Gastrocnemius medialis (tissue), 4 donors: ENCODE measurements at regions not wholly inside any gene's neighbourhood (a gene's known extent, or its start where the extent isn't known, plus 50 kb on each side); places are given as distances from the start of the nearest gene placed in this dataset.

Source experiments
- ATAC-seq, 2 donors: fragments of 150-250 bp; one replicate each; pipeline ENCODE4 v1.9.1; 2016
- DNase-seq, 2 donors: peaks; one replicate each; pipeline ENCODE4 v3.0.0-alpha.2; 2019
- H3K27ac ChIP-seq, 4 donors: fragments of 200-600 bp; sonication (generic); 1 replicate in 1 of 4; 2 replicates in 3 of 4; pipeline ENCODE4 v1.5.1; 2016 to 2018; ENCODE audit warnings: mild to moderate bottlenecking in 2 of 4, moderate library complexity in 1 of 4
- H3K27me3 ChIP-seq, 3 donors: fragments of 200-600 bp; sonication (generic) in 2 of 3; 1 replicate in 1 of 3; 2 replicates in 2 of 3; pipeline versions ENCODE4 v1.5.1 to v1.6.0; 2016 to 2019; ENCODE audit warnings: mild to moderate bottlenecking in 1 of 3, moderate library complexity in 1 of 3
- H3K36me3 ChIP-seq, 2 donors: fragments of 200-600 bp; sonication (generic) in 1 of 2; one replicate each; pipeline ENCODE4 v1.5.1; 2017 to 2018
- H3K4me1 ChIP-seq, 2 donors: fragments of 200-600 bp; sonication (generic) in 1 of 2; one replicate each; pipeline ENCODE4 v1.5.1; 2016 to 2017; ENCODE audit warnings: mild to moderate bottlenecking in 2 of 2
- H3K4me3 ChIP-seq, 4 donors: fragments of 200-600 bp; sonication (generic) in 3 of 4; 1 replicate in 1 of 4; 2 replicates in 3 of 4; pipeline ENCODE4 v1.5.1; 2016 to 2019; ENCODE audit warnings: mild to moderate bottlenecking in 2 of 4
- H3K9me3 ChIP-seq, 3 donors: fragments of 200-600 bp; sonication (generic) in 2 of 3; 1 replicate in 1 of 3; 2 replicates in 2 of 3; pipeline ENCODE4 v1.5.1; 2016 to 2019
- POLR2A ChIP-seq, 2 donors: fragments of 450-650 bp; IDR thresholded peaks; one replicate each; pipeline ENCODE4 v1.6.1; 2017; ENCODE audit warnings: antibody characterized with exemption in 2 of 2, mild to moderate bottlenecking in 2 of 2, moderate library complexity in 2 of 2
- in situ Hi-C, 4 donors: fragments of 200-750 bp; cut with MboI; loops; one replicate each; pipeline versions ENCODE4 v1.15.0 to v1.8.0; 2017; ENCODE audit warnings: low sequenced_read_pairs in 4 of 4
- intact Hi-C: fragments of 100-400 bp; cut with DNase I; formaldehyde crosslinking; loops from one replicate; pipeline ENCODE4 v1.15.1; 2023; ENCODE audit warnings: low total_unique reads
- TF ChIP-seq, protein P1 (sequence below), 5 experiments: fragments of 450-650 bp in 3 of 5; fragments of 200-600 bp in 2 of 5; sonication (generic) in 2 of 5; IDR thresholded peaks in 4 of 5; conservative IDR thresholded peaks in 1 of 5; 1 replicate in 4 of 5; 2 replicates in 1 of 5; pipeline ENCODE4 v1.5.1; 2016 to 2019; ENCODE audit warnings: antibody characterized with exemption in 5 of 5, mild to moderate bottlenecking in 3 of 5, moderate library complexity in 3 of 5

- TF ChIP-seq POLR2A (IDR thresholded peaks at IDR 0.05), result no peak
- TF ChIP-seq, protein P1, sequence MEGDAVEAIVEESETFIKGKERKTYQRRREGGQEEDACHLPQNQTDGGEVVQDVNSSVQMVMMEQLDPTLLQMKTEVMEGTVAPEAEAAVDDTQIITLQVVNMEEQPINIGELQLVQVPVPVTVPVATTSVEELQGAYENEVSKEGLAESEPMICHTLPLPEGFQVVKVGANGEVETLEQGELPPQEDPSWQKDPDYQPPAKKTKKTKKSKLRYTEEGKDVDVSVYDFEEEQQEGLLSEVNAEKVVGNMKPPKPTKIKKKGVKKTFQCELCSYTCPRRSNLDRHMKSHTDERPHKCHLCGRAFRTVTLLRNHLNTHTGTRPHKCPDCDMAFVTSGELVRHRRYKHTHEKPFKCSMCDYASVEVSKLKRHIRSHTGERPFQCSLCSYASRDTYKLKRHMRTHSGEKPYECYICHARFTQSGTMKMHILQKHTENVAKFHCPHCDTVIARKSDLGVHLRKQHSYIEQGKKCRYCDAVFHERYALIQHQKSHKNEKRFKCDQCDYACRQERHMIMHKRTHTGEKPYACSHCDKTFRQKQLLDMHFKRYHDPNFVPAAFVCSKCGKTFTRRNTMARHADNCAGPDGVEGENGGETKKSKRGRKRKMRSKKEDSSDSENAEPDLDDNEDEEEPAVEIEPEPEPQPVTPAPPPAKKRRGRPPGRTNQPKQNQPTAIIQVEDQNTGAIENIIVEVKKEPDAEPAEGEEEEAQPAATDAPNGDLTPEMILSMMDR (IDR thresholded peaks at IDR 0.05 in 4 of 5, conservative IDR thresholded peaks at IDR 0.05 in 1 of 5), result no peak
- no peak for DNase-seq
- ATAC-seq, result no peak
- no peaks in the 10 kb centered on the region for H3K9me3 ChIP-seq
- intact Hi-C loops (no loop called here), in situ Hi-C loops (no loop called here)
- H3K4me1 ChIP-seq, result no peaks in the 10 kb centered on the region
- no peaks in the 10 kb centered on the region for H3K27me3 ChIP-seq
- no peaks in the 10 kb centered on the region for H3K36me3 ChIP-seq
- H3K27ac ChIP-seq, result no peak overlapping the region
- no peak overlapping the region for H3K4me3 ChIP-seq
Observed at GRCh38 chr17:55561316-55561972, 50.2 kb upstream of the SMIM36 start.
